Common myeloid progenitor, CD34-positive (primary cell): ENCODE measurements at regions not wholly inside any gene's neighbourhood (a gene's known extent, or its start where the extent isn't known, plus 50 kb on each side); places are given as distances from the start of the nearest gene placed in this dataset.

Experiments
- CTCF ChIA-PET: fragments of 350-600 bp; sonication (Branson Sonifier 250); formaldehyde crosslinking; loops from one replicate; lab custom pipeline; 2021; ENCODE audit warnings: antibody characterized with exemption; lab: Charles Lee
- POLR2A ChIA-PET: fragments of 350-600 bp; sonication (Branson Sonifier 250); formaldehyde crosslinking; loops from one replicate; lab custom pipeline; 2021; ENCODE audit warnings: antibody characterized with exemption; lab: Charles Lee
- DNase-seq, 3 donors: peaks; one replicate each; pipeline versions ENCODE4 v3.0.0 to v3.0.0-alpha.2; 2013
- H3K27ac ChIP-seq, 2 experiments: 1 replicate in 1 of 2; 2 replicates in 1 of 2; pipeline ENCODE4 v1.7.0; 2013; ENCODE audit warnings: inconsistent platforms in 2 of 2, low read length in 2 of 2, mild to moderate bottlenecking in 2 of 2, low read depth in 1 of 2, moderate library complexity in 1 of 2; ENCODE audit not compliant: severe bottlenecking in 2 of 2, insufficient read depth in 1 of 2, poor library complexity in 1 of 2
- H3K27me3 ChIP-seq, 5 experiments: replicated peaks in 2 of 5; 1 replicate in 3 of 5; 2 replicates in 2 of 5; pipeline versions ENCODE4 v1.6.1 to v1.7.0; 2013; ENCODE audit warnings: low read length in 4 of 5, mild to moderate bottlenecking in 2 of 5, moderate library complexity in 2 of 5, inconsistent platforms in 1 of 5; ENCODE audit not compliant: insufficient read depth in 5 of 5, control insufficient read depth in 4 of 5
- H3K36me3 ChIP-seq, 4 experiments: 1 replicate in 2 of 4; 2 replicates in 2 of 4; pipeline versions ENCODE4 v1.6.1 to v1.7.0; 2013; ENCODE audit warnings: low read length in 3 of 4, control low read depth in 1 of 4, mild to moderate bottlenecking in 1 of 4; ENCODE audit not compliant: control insufficient read depth in 4 of 4, insufficient read depth in 4 of 4
- H3K4me1 ChIP-seq, 4 experiments: 1 replicate in 3 of 4; 2 replicates in 1 of 4; pipeline versions ENCODE4 v1.6.1 to v1.7.1; 2013; ENCODE audit warnings: low read length in 3 of 4, mild to moderate bottlenecking in 3 of 4, control low read depth in 1 of 4, inconsistent platforms in 1 of 4, moderate library complexity in 1 of 4; ENCODE audit not compliant: control insufficient read depth in 4 of 4, insufficient read depth in 4 of 4; ENCODE audit errors: control extremely low read depth in 1 of 4
- H3K4me3 ChIP-seq, 7 experiments: 1 replicate in 4 of 7; 2 replicates in 3 of 7; pipeline versions ENCODE4 v1.5.1 to v1.7.0; 2013; ENCODE audit warnings: mild to moderate bottlenecking in 7 of 7, low read length in 6 of 7, moderate library complexity in 6 of 7, inconsistent platforms in 2 of 7, low read depth in 2 of 7, control low read depth in 1 of 7; ENCODE audit not compliant: insufficient read depth in 4 of 7, control insufficient read depth in 1 of 7; ENCODE audit errors: extremely low read depth in 1 of 7
- H3K9me3 ChIP-seq, 5 experiments: 1 replicate in 4 of 5; 2 replicates in 1 of 5; pipeline versions ENCODE4 v1.6.1 to v1.7.1; 2013; ENCODE audit warnings: low read length in 4 of 5, mild to moderate bottlenecking in 2 of 5, inconsistent platforms in 1 of 5, low read depth in 1 of 5, moderate library complexity in 1 of 5; ENCODE audit not compliant: control insufficient read depth in 4 of 5, insufficient read depth in 2 of 5; ENCODE audit errors: control extremely low read depth in 1 of 5
- WGBS: methylation state at CpG from one replicate; pipeline ENCODE4 v1.1.5; 2013; ENCODE audit not compliant: insufficient coverage; 5-methylcytosine and 5-hydroxymethylcytosine counted together

DNA sequence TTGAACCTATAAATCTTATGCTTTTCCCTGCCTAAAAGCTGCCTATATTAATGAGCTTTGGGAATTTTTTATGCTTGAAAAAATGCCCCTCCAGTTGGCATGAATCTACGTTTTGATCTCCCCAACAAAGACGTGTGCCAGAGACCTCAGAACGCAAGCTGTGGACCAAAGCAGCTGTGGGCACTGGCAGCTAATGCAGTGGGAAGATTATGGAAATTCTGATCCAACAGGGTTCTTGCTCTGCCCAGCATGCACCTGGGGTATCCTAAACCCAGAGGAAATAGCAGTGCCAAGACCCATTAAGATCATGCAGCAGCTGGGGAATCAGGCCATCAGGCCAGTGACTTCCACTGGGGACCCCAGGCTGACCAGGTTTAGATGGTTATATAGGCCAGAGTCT lies 423.0 kb downstream of the ZBBX start:
- ChIA-PET POLR2A (no interaction called here), CTCF (no interaction called here)
- Histone ChIP-seq H3K9me3 (peaks cover 0 to 7% (median 0%) of the 10 kb centered on the region in 5 experiments), H3K4me3 (no peak overlapping the region), H3K27ac (no peak overlapping the region), H3K27me3 (no peaks in the 10 kb centered on the region), H3K36me3 (no peaks in the 10 kb centered on the region), H3K4me1 (no peaks in the 10 kb centered on the region)
- WGBS = 90% methylated on average over 3 of the region's 3 CpGs
- DNase-seq = no peak

DNA sequence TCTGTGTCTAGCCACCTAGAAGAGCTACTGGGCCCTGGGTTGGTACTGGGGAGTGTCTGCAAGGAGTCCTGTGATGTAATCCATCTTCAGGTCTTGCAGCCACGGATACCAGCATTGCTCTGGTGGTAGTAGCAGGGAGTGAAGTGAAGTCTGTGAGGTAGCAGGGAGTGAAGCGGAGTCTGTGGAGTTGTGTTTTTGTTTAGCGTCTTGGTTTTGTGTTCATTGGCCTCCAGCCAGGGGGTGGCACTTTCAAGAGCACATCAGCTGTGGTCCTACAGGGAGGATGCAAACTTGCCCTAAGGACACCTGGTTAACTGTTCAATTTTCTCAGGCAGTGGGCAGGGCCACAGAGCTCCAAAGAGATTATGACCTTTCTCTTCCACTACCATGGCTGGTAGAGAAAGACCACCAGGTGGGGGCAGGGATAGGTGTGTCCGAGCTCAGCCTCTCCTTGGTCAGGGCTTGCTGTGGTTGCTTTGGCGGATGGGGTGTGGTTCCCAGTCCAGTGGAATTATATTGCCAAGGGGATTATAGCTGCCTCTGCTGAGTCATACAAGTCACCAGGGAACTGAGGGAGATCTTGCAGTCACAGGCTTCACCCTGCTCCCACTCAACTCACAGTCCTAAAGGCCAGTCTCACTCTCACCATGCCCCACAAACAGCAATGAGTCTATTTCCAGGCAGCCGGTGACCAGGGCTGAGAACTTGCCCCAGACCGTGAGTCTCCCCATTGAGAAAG lies 424.7 kb downstream of the ZBBX start:
- no peak for DNase-seq
- 100% methylated on average over 5 of the region's 7 CpGs for WGBS
- POLR2A ChIA-PET = no interaction called here
- Histone ChIP-seq H3K36me3 (no peaks in the 10 kb centered on the region), H3K27ac (no peak overlapping the region), H3K9me3 (peaks cover 0 to 7% (median 0%) of the 10 kb centered on the region in 5 experiments), H3K4me3 (no peak overlapping the region), H3K27me3 (no peaks in the 10 kb centered on the region), H3K4me1 (no peaks in the 10 kb centered on the region)
- CTCF ChIA-PET = no interaction called here

DNA sequence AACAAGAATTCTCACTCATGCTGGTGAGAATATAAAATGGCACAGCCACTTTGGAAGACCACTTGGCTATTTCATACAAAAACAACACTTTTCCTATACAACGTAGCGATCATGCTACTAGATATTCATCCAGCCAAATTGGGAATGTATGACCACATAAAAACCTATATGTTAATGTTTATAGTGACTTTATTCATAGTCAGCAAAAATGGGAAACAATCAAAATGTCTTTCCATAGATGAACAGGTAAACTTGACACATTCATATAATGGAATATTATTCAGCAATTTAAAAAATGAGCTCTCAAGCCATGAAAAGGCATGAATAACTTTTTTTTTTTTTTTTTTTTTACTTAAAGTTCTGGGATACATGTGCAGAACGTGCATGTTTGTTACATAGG lies 445.2 kb downstream of the ZBBX start:
- no peaks in the 10 kb centered on the region for H3K36me3 ChIP-seq
- H3K27me3 ChIP-seq = no peaks in the 10 kb centered on the region
- POLR2A ChIA-PET = no interaction called here
- no peak overlapping the region for H3K27ac ChIP-seq
- WGBS = no CpG with 5 or more reads among the region's 3 CpGs
- no peak for DNase-seq
- CTCF ChIA-PET = no interaction called here
- no peak overlapping the region for H3K4me3 ChIP-seq
- H3K9me3 ChIP-seq = peaks cover 0 to 1% (median 0%) of the 10 kb centered on the region in 5 experiments
- no peaks in the 10 kb centered on the region for H3K4me1 ChIP-seq

DNA sequence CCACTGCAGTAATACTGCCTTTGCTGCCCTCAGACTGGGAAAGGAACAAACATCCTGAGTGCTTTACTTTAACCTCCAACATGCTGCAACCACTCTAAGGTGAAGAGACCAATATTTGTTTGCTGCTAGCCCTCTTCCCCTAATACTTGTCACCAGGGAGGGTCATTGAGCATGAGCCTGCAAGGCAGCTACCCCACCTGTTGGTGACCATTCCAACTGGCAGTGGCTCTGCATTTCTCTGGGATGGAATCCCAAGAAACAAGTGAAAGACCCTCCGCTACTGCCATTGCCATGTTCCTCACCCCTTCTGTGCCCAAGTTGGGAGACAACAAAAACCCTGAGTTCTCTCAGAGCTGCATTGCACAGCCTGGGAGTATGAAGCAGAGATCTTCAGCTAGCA lies 462.7 kb downstream of the ZBBX start:
- ChIA-PET CTCF (no interaction called here), POLR2A (no interaction called here)
- 100% methylated on average over 1 of the region's 1 CpG for WGBS
- no peak for DNase-seq
- no peaks in the 10 kb centered on the region for H3K4me1 ChIP-seq
- no peaks in the 10 kb centered on the region for H3K36me3 ChIP-seq
- H3K27ac ChIP-seq = no peak overlapping the region
- no peaks in the 10 kb centered on the region for H3K27me3 ChIP-seq
- H3K4me3 ChIP-seq = no peak overlapping the region
- peaks cover 0 to 9% (median 0%) of the 10 kb centered on the region in 5 experiments for H3K9me3 ChIP-seq

DNA sequence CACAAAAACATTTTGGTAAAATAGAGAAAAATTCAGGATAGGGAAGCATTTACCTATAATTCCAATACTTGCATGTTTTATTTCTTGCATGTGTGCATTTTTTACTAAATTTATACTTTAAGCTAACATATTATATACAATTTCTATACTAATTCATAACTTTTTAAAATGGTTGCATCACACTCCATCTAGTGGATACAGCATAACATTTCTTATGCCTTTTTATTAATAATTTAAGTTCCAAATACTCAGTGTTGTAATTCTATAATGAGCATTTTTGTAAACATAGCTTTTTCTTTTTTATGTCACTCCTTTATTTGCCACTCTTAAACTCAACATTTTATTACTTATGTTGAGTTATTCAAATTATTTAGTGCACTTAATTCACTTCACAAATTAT lies 477.7 kb downstream of the ZBBX start:
- H3K4me3 ChIP-seq = no peak overlapping the region
- H3K9me3 ChIP-seq = peaks cover 0 to 1% (median 0%) of the 10 kb centered on the region in 5 experiments
- H3K36me3 ChIP-seq = no peaks in the 10 kb centered on the region
- no peaks in the 10 kb centered on the region for H3K4me1 ChIP-seq
- ChIA-PET CTCF (interaction anchor here (0.6 to 0.9 kb wide), 2 partner anchors 9 to 180 kb away, joined by 3 to 4 read pairs; no protein-coding TSS in a partner anchor), POLR2A (no interaction called here)
- no peak overlapping the region for H3K27ac ChIP-seq
- no peak for DNase-seq
- H3K27me3 ChIP-seq = no peaks in the 10 kb centered on the region

DNA sequence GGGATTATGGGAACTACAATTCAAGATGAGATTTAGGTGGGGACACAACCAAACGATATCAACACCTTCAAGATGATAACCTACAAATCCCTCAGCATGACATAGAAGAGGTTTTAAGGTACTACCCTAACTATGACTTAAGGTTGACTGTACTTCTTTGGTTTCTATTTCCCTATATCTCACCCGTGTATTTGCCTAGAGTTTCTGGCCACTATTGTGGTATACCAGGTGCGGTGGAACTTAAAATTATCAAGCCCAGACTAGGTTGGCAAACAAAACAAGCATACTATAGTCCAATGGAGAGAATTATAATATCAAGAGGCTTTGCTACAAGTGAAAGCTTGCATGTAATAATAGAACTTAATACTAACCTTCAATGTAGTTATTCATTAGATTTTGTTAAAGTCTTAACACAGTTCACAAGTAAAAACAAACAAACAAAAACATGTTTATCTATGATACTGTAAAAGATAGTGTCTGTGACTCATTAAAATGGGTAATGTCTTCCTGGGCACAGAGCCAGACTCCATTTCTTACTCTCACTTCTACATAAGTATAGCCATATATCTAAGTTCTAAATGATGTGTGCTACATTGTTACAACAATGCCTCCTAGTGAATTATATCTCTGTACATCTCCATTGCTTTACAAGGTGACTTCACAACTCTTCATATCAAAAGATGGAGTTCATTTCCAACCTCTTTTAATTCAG lies 479.1 kb downstream of the ZBBX start:
- DNase-seq = no peak
- CTCF ChIA-PET = no interaction called here

DNA sequence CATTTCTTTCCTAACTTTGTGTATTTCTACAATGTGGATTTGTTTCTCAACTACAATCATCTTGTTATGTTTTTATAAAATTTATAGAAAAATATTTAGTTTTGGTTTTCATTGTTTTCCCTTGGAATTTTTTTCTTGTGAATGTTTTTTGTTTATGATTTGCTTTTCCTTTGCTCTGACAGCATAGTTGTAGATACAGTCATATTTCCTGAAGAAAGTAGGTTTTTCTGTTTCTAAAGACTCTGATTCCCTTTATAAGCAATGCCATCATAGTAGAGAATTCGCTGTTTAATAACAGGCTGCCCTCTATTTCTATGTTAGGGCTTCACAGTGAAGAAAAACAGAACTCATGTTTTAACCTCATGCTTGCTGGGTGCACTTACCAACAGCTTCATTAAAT lies 482.3 kb downstream of the ZBBX start:
- no peaks in the 10 kb centered on the region for H3K9me3 ChIP-seq
- no peaks in the 10 kb centered on the region for H3K27me3 ChIP-seq
- no peaks in the 10 kb centered on the region for H3K36me3 ChIP-seq
- no peak overlapping the region for H3K4me3 ChIP-seq
- WGBS = 100% methylated on average over 1 of the region's 1 CpG
- CTCF ChIA-PET = no interaction called here
- H3K4me1 ChIP-seq = no peaks in the 10 kb centered on the region
- DNase-seq = no peak
- POLR2A ChIA-PET = no interaction called here
- H3K27ac ChIP-seq = no peak overlapping the region

More for the DNA sequence above, 479.1 kb downstream of the ZBBX start:
- H3K36me3 ChIP-seq = no peaks in the 10 kb centered on the region
- H3K4me1 ChIP-seq = no peaks in the 10 kb centered on the region
- WGBS = 88% methylated on average over 2 of the region's 3 CpGs
- no peaks in the 10 kb centered on the region for H3K9me3 ChIP-seq
- H3K4me3 ChIP-seq = no peak overlapping the region
- no peak overlapping the region for H3K27ac ChIP-seq
- no peaks in the 10 kb centered on the region for H3K27me3 ChIP-seq
- POLR2A ChIA-PET = no interaction called here
